Effector CD4-positive, alpha-beta T cell (primary cell): ENCODE measurements at regions not wholly inside any gene's neighbourhood (a gene's known extent, or its start where the extent isn't known, plus 50 kb on each side); places are given as distances from the start of the nearest gene placed in this dataset.

Experiments
- DNase-seq: peaks from one replicate; pipeline ENCODE4 v3.0.0-alpha.2; 2020

DNA sequence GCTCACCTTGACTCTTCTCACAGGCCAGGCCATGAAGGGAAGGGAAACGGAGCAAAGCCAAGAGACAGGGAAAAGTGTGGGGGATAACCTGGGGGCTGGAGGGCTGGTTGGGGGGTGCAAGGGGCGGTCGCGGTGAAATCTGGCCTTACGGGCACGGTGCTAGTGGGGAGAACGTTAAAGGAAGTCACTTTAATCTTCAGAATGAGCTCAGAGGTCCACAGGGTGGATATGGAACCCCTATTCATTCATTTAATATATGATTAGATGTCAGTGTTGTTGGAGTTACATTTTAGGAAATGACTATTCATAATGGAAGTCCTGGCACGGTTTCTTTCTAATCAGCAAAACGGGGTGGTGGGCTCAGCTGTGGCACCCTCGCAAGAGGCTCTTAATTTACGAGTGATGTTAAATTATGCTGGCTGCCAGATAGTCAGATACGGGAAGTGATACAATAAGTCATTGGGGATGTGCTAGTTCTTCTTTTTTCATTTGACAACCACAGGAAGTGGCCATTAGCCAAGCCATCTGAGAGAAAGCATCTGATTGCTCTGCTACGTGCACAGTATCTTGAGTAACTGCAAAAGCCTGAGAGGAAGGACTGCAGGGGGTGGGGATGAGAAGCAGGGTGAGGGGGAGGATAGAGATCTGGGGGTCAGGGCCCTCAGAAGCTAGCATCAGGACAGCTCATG is 253.0 kb downstream of the QKI start:
- DNase-seq = no peak

DNA sequence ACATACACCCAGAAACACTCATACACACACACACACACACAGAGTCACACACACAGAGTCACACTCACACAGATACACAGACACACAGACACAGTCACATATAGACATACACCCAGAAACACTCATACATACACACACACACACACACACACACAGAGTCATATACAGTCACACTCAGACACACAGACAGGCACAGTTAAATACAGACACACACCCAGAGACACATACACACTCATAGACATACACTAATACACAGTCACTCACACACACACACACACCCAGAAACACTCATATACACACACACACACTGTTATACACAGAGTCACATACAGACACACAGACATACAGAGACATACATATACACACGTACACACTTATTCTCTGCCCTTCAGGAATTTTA is 250.9 kb downstream of the QKI start:
- no peak for DNase-seq

DNA sequence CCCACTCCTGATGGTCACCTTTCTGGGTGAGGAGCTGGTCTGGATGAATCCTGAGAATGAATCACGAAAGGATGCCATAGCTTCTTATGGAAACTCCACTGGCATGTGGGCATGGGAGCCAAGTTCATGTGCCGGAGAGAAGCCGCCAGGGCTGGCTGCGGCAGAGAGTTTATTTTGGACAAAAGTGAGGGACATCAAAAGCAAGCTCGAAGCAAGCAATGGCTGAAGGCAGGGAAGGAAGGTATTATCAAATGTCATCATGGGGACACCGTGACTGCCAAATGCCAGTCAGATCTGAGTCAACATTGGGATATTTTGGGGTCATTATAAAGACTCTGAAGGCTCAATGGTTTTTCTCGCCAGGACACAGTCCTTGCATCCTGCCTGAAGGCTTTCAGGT is 249.1 kb downstream of the QKI start:
- no peak for DNase-seq

DNA sequence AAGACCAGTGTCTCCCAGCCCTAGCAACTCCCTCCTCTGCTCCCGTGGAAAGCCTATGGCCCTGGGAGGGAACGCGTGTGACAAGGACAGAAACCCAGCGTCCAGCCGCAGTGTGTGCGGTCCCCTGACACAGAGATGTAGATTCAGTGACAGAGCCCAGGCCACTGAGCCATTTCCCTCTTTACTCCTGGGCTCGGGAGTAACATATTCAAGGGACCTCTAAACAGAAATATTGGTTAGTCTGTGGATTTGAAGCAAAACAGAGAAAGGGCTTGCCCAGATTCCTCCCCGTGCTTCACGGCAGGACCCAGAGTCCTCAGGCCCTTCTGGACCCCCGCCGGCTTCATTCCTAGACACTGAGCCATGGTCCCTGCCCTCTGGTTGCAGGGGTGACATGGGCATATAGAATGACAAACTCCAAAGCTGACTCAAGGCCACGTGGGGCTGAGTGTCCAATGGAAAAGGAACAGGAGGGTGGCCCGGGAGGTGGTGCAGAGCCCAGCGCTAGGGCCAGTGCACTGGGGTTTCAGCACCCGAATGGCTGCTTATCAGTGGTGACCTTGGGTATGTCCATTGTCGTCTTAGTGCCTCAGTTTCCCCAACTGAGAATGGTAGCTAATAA is 248.2 kb downstream of the QKI start:
- DNase-seq = no peak

DNA sequence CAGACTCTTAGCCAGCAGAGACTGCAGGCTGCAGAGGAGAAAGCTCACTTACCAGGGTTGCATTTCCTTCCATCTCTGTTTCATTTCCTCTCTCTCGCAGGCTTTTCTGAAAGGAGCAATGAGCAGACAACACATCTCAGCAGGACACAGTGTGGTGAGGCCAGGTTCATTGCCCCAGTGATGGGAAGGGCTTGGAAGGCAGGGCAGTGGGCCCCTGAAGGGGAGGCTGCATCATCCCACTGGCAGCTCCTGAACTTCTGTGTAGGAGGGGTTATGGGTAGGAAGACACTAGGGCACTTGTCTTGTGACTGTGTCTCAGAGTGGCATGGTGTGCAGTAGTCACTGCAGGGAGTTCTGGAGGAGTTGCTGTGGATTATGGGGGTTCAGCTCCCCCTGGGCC is 246.8 kb downstream of the QKI start:
- no peak for DNase-seq

DNA sequence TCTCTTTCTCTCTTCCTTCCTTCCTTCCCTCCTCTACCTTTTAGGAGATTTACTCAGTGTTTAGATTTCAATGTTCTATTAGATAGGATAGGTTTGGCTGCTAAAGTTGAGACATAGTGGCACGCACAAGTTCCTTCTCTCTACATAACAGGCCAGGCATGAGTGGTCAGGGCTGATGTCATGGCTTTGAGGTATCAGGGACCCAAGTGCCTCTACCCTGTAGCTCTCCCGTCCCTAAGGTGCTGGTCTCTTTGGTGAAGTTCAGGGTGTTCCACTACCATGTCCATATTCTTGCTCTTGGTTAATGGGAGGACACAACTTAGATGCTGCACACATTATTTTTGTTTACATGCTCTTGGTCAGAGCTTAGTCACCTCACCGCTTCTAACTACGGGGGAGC is 245.3 kb downstream of the QKI start:
- no peak for DNase-seq

DNA sequence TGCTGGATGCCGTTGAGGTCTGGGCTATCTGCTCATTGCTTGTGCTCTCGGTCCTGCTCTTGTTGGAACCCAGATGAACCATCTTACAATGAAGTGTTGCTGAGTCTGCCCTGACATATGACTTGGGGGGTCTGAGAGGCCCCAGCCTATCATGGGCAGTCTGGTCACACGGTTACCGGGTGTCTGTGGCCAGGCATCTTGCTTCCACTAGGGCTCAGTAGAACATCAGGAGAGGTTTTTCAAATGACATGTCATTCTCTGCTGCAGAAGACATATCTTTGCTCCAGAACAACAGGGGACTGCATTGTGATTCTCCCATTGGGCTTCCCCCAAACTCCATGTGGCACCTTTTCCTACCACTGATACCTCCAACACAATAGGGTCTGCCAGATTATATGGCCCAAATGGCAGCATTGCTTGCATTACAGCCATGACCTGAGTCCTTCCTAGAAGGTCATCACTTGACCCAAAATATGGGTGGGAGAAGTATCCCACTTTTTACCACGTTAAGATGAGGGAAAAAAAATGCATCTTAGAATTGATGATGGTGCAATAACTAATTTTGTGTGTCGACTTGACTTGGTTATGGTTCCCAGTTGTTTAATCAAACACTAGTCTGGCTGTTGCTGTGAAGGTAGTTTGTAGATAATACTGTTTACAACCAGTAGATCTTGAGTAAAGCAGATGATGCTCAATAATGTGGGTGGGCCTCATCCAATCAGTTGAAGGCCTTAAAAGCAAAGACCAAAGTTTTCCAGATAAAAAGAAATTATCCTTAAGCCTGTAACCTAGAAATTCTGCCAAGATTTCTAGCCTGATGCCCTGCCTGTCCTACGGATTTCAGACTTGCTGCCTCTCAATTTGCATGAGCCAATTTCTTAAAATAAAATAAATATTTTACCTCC is 241.0 kb downstream of the QKI start:
- no peak for DNase-seq

DNA sequence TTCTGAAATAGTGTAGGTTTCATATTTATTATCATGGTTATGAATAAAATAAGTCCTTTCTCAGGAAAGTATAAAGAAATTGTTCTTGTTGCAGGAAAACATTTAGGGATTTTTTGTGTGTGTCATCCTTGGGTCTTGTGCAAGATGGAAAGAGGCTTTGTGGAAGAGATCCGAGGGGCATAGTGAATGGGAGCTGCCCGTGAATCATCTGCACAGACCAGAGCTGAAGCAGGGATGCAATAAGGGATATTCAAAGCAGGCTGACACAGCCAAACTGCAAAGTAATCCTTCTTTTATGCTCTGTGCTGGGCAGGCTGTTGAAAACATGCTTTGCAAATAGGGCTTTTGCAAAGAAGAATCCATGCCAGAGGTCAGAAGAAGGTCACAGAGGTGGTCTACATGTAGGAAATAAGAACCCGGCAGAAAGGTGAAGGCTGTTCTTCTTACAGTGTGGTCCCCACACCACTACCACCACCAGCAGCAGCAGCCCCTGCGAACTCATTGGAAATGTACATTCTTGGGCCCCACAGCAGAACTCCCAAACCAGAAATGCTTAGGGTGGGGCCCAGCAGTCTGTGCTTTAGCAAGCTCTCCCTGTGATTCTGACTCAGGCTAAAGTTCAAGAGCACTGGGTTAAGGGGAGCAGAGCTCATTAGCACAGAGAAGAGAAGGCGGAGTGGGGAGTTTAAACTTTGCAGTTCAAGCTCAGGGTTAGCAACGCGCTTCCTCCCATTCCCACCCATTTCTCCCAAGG is 237.6 kb downstream of the QKI start:
- DNase-seq = no peak

DNA sequence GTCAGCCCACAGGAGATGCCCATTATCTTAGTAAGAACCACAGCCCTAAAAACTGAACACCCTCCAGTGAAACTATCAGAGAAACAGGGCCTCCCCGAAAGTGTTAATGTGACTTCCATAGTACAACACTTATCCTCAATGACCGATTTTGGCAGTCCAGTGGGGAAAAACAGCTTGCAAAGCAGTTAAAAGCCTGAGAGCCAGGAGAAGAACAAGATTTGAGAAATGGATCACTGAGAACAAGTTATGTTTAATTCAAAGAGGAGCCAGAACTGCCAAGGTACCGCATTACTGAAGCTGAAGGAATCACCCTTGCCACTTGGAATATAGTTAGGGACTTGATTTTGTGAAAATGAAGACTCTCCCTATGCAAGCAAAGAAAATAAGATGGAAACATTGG is 236.9 kb downstream of the QKI start:
- DNase-seq = no peak

DNA sequence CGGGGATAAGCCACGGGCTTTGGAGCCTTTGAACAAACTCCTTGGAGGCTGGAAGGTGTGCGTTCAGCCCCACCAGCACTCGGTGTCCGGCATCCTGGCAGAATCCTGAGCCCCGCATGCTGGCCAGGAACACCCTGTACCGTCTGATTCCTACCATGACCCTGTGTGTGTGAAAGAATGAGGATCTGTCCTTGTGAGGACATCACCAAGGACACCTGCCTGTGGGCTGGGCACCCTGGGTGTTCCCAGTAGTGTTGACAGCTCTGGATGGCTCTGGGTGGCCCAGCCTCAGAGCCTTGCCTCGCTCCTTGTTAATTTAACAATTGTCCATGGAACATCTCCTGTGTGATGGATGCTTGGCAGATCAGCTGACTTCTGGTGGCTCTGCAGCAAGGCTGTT is 234.3 kb downstream of the QKI start:
- no peak for DNase-seq

DNA sequence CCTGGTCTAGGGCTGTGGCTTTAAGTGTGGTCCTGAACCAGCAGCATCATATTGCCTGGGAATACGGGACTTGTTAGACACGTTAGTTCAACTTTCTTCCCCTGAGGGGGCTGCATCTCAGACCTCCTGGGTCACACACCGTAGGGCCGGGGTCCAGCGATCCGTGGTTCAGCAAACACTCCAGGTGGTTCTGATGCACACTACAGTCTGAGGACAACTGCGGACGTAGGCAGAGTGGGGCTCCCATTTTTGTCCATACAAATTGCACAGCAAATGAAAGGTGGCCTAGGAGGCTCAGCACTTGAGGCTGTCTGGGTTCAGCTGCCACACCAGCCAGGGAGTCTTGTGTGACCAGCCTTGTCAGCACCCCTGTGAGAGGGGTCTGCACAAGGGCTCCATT is 233.1 kb downstream of the QKI start:
- no peak for DNase-seq

DNA sequence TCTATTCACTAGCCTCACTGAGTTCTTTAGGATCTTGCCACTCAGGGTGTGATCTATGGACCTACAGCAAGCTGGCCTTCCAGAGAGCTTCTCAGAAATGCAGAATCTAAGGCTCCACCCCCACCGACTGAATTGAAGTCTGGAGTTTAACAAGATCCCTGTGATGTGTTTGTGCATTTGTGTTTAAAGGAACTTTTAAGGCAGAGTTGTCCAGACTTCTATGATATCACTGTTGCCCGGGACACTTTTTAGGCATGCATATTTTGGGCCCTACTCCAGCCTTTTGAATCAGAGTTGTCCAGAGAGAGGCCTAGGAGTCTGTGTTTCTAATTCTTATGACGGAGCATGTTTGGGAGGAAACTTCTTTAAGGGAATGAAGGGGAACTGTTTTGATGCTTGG is 232.3 kb downstream of the QKI start:
- no peak for DNase-seq

DNA sequence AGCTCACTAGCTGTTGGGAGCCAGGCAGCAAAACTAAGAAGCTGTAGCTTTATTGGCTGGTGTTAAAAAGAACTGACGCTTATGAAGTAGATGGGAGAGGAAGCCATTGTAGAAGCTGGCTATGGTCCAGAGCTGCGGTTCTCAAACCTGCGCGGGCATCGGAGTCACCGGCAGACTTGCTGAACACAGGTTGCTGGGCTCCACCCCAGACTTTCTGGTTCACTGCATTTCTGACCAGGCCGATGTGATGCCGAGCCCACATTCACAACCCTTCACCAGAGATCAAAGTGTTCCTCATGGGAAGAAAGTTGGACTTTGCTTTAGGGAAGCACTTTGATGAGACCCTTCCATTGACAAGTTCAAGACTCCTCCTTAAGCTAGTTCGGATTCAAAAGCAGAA is 231.6 kb downstream of the QKI start:
- DNase-seq = no peak

DNA sequence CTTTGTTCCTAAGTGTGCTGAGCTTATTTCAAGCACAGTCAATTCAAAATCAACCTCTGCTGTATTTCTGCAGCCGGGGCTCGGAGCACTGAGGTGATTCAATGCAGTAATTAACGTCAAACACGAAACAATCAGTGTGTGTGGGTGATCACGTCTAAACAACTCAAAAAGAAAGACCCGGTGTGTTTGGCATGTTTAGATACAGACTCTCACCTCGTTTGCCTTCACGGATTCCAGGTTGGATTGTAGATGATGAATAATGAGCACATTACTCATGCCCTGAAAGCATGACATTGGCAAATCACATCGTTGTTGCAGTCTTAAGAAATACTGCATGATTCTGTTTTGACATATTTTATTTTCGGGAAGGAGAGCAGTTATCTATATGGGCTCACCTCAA is 231.0 kb downstream of the QKI start:
- DNase-seq = no peak

DNA sequence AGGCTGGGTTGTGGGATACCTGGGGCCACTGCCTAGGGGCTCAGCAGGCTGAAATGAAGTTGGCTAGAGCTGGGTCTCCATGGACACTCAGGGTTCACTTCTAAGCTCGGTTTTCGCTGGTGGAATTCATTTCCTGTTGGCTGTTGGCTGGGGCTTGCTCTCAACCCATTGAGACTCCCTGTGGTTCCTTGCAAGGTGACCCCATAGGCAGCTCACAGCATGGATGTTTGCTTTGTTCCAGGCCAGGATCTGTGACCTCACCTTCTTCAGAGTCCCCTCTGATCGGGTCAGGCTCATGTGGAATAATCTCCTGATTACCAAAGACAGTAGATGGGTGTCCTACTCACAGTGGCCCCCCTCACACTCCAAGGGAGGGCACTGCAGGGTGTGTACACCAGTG is 229.3 kb downstream of the QKI start:
- DNase-seq = no peak

DNA sequence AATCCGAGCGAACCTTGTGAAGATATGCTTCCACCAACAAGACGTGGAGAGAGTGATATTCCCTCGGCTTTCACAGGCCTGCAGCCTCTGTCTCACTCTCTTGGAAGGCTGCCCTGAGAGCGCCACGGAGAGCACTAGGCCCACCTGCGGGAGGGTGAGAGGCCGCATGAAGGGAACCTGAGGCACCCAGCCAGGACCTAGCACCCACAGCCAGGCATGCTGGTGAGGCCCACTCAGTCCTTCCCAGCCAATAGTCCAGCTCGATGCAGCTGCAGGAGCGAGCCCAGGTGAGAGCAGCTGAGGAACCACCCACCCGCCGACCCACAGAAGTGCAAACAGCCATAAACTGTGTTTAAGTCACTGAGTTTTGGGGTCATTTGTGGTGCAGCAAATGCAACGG is 227.2 kb downstream of the QKI start:
- no peak for DNase-seq

DNA sequence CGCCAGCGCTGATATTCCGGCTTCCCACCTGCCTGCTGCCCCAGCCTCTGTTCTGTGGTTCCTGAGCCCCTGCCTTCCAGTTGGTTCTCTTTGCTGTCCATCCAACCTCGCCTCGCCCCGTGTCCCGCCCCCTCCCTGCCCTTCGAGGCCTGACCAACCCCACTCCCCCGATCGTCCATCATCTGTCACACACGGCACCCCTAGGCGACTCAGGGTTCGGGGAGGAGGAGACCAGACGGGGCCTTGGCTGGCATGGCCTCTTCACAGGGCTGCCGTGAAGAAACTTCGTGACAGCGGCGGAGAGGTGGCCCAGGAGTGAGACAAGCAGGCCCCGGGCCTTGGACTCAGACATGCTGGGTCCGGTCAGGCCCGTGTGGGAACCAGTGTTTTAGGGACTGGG is 226.1 kb downstream of the QKI start:
- DNase-seq = no peak

DNA sequence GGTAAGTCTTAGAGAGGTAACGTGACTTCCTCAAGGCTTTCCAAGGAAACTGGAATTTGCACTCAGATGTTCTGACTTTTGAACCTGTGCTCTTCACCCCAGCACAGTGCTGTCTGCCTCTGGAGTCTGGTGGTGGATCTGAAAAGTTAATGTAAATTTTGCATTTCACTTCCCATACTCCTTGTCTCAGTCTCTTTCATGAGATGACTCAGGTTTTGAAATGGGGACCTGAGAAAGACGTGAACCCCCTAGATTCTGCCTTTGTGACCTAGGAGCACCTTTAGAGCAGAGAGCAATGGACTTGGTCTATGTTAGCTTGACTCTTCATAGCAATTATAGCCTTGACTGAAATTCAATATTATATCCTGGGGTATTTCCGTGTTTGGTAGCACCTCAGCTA is 223.0 kb downstream of the QKI start:
- DNase-seq = no peak

DNA sequence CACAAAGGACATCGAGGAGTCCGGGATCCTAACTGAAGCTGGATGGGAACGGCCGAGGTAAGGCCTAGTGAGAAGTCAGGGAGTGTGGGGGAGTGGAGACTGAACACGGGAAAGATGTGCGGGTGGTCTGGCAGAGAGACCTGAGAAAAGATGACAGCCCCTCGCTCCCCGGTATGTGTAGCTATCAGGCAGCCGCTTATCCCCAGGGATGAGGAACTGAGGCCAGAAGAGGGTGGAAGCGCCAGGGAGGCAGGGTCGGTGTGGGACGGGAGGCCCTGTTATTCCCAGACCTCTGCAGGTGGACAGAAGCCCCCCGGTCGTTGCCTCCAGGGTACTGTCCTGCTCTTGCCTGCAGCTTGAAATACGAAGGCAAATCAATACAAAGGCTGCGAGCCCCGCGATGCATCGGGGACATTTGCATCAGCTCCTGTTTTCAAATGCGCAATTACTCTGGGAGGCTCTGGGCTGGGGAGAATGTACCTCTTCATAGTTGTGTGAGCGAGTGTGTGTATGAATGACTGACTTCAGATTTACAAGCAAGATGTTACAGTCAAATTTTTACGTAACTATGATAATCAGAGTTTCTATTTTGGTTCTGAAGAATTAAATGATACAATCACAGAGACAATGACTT is 221.3 kb downstream of the QKI start:
- DNase-seq = no peak

DNA sequence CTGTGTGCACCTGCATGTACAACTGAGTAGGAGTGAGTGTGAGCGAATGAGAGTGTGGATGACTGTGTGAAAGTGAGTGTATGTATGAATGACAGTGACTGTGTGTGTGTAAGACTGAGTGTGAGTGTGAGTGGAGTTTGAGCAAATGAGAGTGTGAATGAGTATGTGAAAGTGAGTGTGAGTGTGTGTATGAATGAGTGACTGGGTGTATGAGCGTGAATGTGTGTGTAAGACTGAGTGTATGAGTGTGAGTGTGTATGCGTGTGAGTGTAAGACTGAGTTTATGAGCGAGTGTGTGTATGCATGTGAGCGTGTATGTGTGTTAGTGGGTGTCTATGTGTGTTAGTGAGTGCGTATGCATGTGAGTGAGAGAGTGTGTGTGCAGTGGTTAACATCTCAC is 220.8 kb downstream of the QKI start:
- DNase-seq = no peak

DNA sequence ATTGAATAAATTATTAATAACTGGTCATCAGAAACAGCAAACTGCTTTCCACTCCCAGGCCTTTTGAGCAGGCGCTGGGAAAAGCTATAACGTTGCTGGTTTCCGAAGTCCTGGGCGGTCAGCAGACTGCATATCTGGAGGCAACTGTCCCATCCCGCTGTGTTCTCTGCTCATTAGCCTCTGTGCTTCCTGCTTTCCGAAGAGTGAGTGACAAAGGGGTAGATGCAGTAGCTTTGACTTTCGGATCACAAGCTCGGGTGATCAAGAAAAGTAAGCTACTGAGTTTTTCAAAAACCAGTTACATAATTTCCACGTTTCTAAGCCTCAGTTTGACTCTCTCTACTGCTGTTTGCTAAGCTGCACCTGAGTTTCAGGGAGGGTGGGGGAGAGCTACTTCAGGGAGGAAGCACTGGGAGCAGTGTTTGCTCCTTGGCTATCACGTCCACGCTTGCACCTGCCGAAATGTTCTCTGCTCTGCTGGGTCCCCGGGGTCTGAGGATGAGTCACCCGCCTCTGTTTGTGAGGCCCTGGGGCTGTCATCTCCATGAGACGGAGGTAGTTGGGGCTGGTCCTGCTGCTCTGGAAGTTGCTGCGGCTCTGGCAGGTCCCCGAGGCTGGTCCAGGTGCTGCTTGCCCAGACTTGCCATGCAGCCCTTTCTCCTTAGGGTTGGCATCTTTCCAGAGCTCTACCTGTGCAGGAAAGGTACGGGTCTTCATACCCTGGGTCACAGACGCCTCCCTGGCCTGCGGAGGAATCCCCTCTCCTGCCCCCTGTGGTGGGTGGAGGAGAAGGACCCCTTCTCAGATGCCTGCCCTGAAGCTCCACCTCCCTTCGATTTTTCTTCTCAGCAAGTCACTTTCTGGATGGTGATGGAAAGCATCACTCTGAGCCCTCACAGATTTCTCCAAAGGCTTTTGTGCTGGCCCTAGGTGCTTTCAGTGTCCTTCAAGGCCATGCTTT is 220.0 kb downstream of the QKI start:
- DNase-seq = no peak

DNA sequence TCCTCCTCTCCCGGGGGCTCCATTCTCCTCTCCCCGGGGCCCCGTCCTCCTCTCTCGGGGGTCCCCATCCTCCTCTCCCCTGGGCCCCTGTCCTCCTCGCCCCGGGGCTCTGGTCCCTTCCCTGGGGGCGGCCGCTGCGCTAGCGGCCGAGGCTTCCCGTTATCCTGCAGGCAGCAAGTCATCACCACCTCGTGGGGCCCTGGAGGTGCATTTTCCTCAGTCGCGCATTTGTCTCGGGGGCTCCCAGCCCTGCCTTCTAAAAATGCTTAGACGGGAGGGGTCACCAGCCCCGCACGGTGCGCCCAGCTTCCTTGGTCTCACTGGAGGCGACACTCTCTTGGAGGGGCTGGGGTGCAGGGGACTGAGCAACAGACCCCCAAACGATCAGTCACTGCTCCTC is 216.5 kb downstream of the QKI start:
- DNase-seq = no peak
